IMR-90 (cell line): ENCODE measurements at regions not wholly inside any gene's neighbourhood (a gene's known extent, or its start where the extent isn't known, plus 50 kb on each side); places are given as distances from the start of the nearest gene placed in this dataset.

Experiments
- CTCF ChIP-seq: conservative IDR thresholded peaks from 2 replicates; pipeline ENCODE4 v1.5.1; 2012; ENCODE audit warnings: mild to moderate bottlenecking, low read depth, low read length, improper control_type of control experiment
- MXI1 ChIP-seq: IDR thresholded peaks from 2 replicates; pipeline ENCODE4 v1.6.1; 2012; ENCODE audit warnings: low read depth, mild to moderate bottlenecking, low read length, moderate library complexity, borderline replicate concordance
- POLR2A ChIP-seq: IDR thresholded peaks from 2 replicates; pipeline ENCODE4 v1.6.1; 2012; ENCODE audit warnings: mild to moderate bottlenecking, low read depth, low read length
- RAD21 ChIP-seq: IDR thresholded peaks from 2 replicates; pipeline ENCODE4 v1.6.1; 2012; ENCODE audit warnings: low read length, improper control_type of control experiment
- RCOR1 ChIP-seq: IDR thresholded peaks from 2 replicates; pipeline ENCODE4 v1.6.1; 2012; ENCODE audit warnings: mild to moderate bottlenecking, low read length, improper control_type of control experiment; ENCODE audit not compliant: insufficient replicate concordance
- USF2 ChIP-seq: fragments of 150-350 bp; IDR thresholded peaks from 2 replicates; pipeline ENCODE4 v1.6.1; 2017; ENCODE audit warnings: mild to moderate bottlenecking, antibody characterized with exemption, low read length, low read depth

GRCh38 chr16:59651662-59652061 is 917.5 kb upstream of the GOT2 start:
- TF ChIP-seq CTCF (no peak), RAD21 (no peak), POLR2A (no peak), RCOR1 (no peak), USF2 (no peak), MXI1 (no peak)
